LNCaP clone FGC (cell line): ENCODE measurements at regions not wholly inside any gene's neighbourhood (a gene's known extent, or its start where the extent isn't known, plus 50 kb on each side); places are given as distances from the start of the nearest gene placed in this dataset.
A peak's percentile ranks its signal among the peaks of the same experiment; 100 is the strongest.

ENCODE experiments used
- DNase-seq: peaks from one replicate; pipeline ENCODE4 v3.0.0-alpha.2; 2011; ENCODE audit warnings: low read depth
- H3K4me3 ChIP-seq: 2 replicates; pipeline ENCODE4 v1.5.1; 2011; ENCODE audit warnings: mild to moderate bottlenecking, low read depth, low read length, control low read depth
- CTCF ChIP-seq: IDR thresholded peaks from 2 replicates; pipeline ENCODE4 v1.5.1; 2012; ENCODE audit warnings: mild to moderate bottlenecking; ENCODE audit not compliant: control insufficient read depth, insufficient read depth; ENCODE audit errors: extremely low read depth

- TF ChIP-seq CTCF: no peak
- no peak for DNase-seq
- no peak overlapping the region for H3K4me3 ChIP-seq
Observed at GRCh38 chr4:14223461-14223860, 595.9 kb upstream of the BOD1L1 start.

- no peak for TF ChIP-seq CTCF
- H3K4me3 ChIP-seq: no peak overlapping the region
- DNase-seq: peak; percentile 39
Observed at GRCh38 chr4:14225688-14226207, 598.2 kb upstream of the BOD1L1 start.

GRCh38 chr4:14233126-14233525 is 605.6 kb upstream of the BOD1L1 start:
- DNase-seq: no peak
- no peak for TF ChIP-seq CTCF
- no peak overlapping the region for H3K4me3 ChIP-seq

- H3K4me3 ChIP-seq: no peak overlapping the region
- no peak for TF ChIP-seq CTCF
- DNase-seq: no peak
Observed at GRCh38 chr4:14234307-14234706, 606.8 kb upstream of the BOD1L1 start.

GRCh38 chr4:14236359-14236758 is 608.8 kb upstream of the BOD1L1 start:
- DNase-seq: no peak
- H3K4me3 ChIP-seq: no peak overlapping the region
- TF ChIP-seq CTCF: no peak

- H3K4me3 ChIP-seq: no peak overlapping the region
- no peak for DNase-seq
- no peak for TF ChIP-seq CTCF
Observed at GRCh38 chr4:14237911-14238310, 610.4 kb upstream of the BOD1L1 start.

GRCh38 chr4:14241574-14241973 is 614.0 kb upstream of the BOD1L1 start:
- TF ChIP-seq CTCF: no peak
- H3K4me3 ChIP-seq: no peak overlapping the region
- DNase-seq: no peak
